ENCODE measurements at regions not wholly inside any gene's neighbourhood (a gene's known extent, or its start where the extent isn't known, plus 50 kb on each side); places are given as distances from the start of the nearest gene placed in this dataset.

- TF ChIP-seq ZFP3 (CRISPR knock-in tag; IDR thresholded peaks at IDR 0.05) (no peak), RARB (CRISPR knock-in tag; IDR thresholded peaks at IDR 0.05) (no peak), TOX (CRISPR knock-in tag; IDR thresholded peaks at IDR 0.05; ENCODE audit: borderline replicate concordance) (no peak), CREB5 (CRISPR knock-in tag; IDR thresholded peaks at IDR 0.05; ENCODE audit: low read depth) (no peak), CSRNP3 (CRISPR knock-in tag; IDR thresholded peaks at IDR 0.05) (no peak)
Observed at GRCh38 chr3:140856905-140857304, 84.7 kb upstream of the SLC25A36 start.

Measured in SK-N-SH treated with all-trans-retinoic acid at 6 μM for 48 hours (cell line).